IMR-90 (cell line): ENCODE measurements at regions not wholly inside any gene's neighbourhood (a gene's known extent, or its start where the extent isn't known, plus 50 kb on each side); places are given as distances from the start of the nearest gene placed in this dataset.
A peak's percentile ranks its signal among the peaks of the same experiment; 100 is the strongest.

Experiments
- ATAC-seq: fragments of 200-7000 bp; cut with Tn5 transposase; 2 replicates; pipeline ENCODE4 v1.9.1; 2020; ENCODE audit warnings: low read depth, mild to moderate bottlenecking, moderate library complexity
- BruUV-seq: library from RNA; stranded (reverse); fragments of 400-500 nt; replicated peaks from 2 replicates; lab custom pipeline; 2021; lab: Mats Ljungman, UMichigan
- CTCF ChIA-PET: fragments of 300-600 bp; formaldehyde crosslinking; extraction: SDS; loops from one replicate; lab custom pipeline; 2021; ENCODE audit warnings: antibody characterized with exemption; lab: Yijun Ruan, JAX
- POLR2A ChIA-PET: fragments of 300-600 bp; sonication (Branson Sonifier 250); formaldehyde crosslinking; loops from one replicate; lab custom pipeline; 2022; ENCODE audit warnings: antibody characterized with exemption; ENCODE audit not compliant: unreplicated experiment; lab: Charles Lee
- DNase-seq: peaks from one replicate; pipeline ENCODE4 v3.0.0; 2013
- H2AFZ ChIP-seq: replicated peaks from 2 replicates; pipeline ENCODE3; 2013; ENCODE audit warnings: low read length, mild to moderate bottlenecking; ENCODE audit not compliant: poor library complexity
- H2AK5ac ChIP-seq: 2 replicates; pipeline ENCODE4 v1.6.1; 2013; ENCODE audit warnings: low read depth, low read length, inconsistent platforms
- H2AK9ac ChIP-seq: replicated peaks from 2 replicates; pipeline ENCODE3; 2013; ENCODE audit warnings: mild to moderate bottlenecking, low read depth, low read length, moderate library complexity; ENCODE audit not compliant: poor library complexity
- H2BK120ac ChIP-seq: 2 replicates; pipeline ENCODE4 v1.6.1; 2013; ENCODE audit warnings: low read depth, low read length, inconsistent platforms
- H2BK15ac ChIP-seq: 3 replicates; pipeline ENCODE4 v1.6.1; 2013; ENCODE audit warnings: low read depth, low read length, inconsistent platforms
- H2BK20ac ChIP-seq: 2 replicates; pipeline ENCODE4 v1.6.1; 2013; ENCODE audit warnings: low read depth, mild to moderate bottlenecking, inconsistent platforms, low read length, moderate library complexity
- H2BK5ac ChIP-seq: 2 replicates; pipeline ENCODE4 v1.6.1; 2013; ENCODE audit warnings: mild to moderate bottlenecking, low read depth, low read length, inconsistent platforms; ENCODE audit not compliant: poor library complexity, severe bottlenecking
- H3K14ac ChIP-seq: replicated peaks from 2 replicates; pipeline ENCODE4 v1.6.1; 2013; ENCODE audit warnings: low read depth, low read length, inconsistent platforms
- H3K18ac ChIP-seq: 2 replicates; pipeline ENCODE4 v1.6.1; 2013; ENCODE audit warnings: low read depth, low read length, control low read depth
- H3K23ac ChIP-seq: 2 replicates; pipeline ENCODE4 v1.6.1; 2013; ENCODE audit warnings: low read depth, low read length, inconsistent platforms
- H3K27ac ChIP-seq: 2 replicates; pipeline ENCODE4 v1.5.1; 2013; ENCODE audit warnings: mild to moderate bottlenecking, control low read depth, low read length; ENCODE audit not compliant: insufficient read depth
- H3K27me3 ChIP-seq: 2 replicates; pipeline ENCODE4 v1.6.1; 2013; ENCODE audit warnings: low read length; ENCODE audit not compliant: control insufficient read depth, insufficient read depth
- H3K36me3 ChIP-seq: 2 replicates; pipeline ENCODE4 v1.6.1; 2013; ENCODE audit warnings: low read length, mixed read lengths; ENCODE audit not compliant: control insufficient read depth, insufficient read depth
- H3K4ac ChIP-seq: 2 replicates; pipeline ENCODE4 v1.6.1; 2013; ENCODE audit warnings: low read depth, low read length, inconsistent platforms
- H3K4me1 ChIP-seq: 2 replicates; pipeline ENCODE4 v1.6.1; 2013; ENCODE audit warnings: low read length, mixed read lengths; ENCODE audit not compliant: control insufficient read depth, insufficient read depth
- H3K4me2 ChIP-seq: 2 replicates; pipeline ENCODE4 v1.6.1; 2013; ENCODE audit warnings: low read depth, mild to moderate bottlenecking, control low read depth, low read length, moderate library complexity
- H3K4me3 ChIP-seq: 2 replicates; pipeline ENCODE4 v1.5.1; 2013; ENCODE audit warnings: low read depth, mild to moderate bottlenecking, control low read depth, low read length, moderate library complexity; ENCODE audit not compliant: insufficient read depth
- H3K56ac ChIP-seq: 2 replicates; pipeline ENCODE4 v1.6.1; 2013; ENCODE audit warnings: low read length, inconsistent platforms; ENCODE audit not compliant: insufficient read depth; ENCODE audit errors: extremely low read depth
- H3K79me1 ChIP-seq, 2 experiments: 2 replicates each; pipeline ENCODE4 v1.6.1; 2013; ENCODE audit warnings: low read length in 2 of 2, inconsistent platforms in 1 of 2, low read depth in 1 of 2
- H3K9ac ChIP-seq: 2 replicates; pipeline ENCODE4 v1.6.1; 2013; ENCODE audit warnings: low read depth, low read length, control low read depth
- H3K9me1 ChIP-seq: 2 replicates; pipeline ENCODE4 v1.6.1; 2013; ENCODE audit warnings: low read length, inconsistent platforms; ENCODE audit not compliant: insufficient read depth
- H3K9me3 ChIP-seq: 2 replicates; pipeline ENCODE4 v1.6.1; 2013; ENCODE audit warnings: low read length; ENCODE audit not compliant: control insufficient read depth, insufficient read depth
- H4K20me1 ChIP-seq: 2 replicates; pipeline ENCODE4 v1.6.1; 2013; ENCODE audit warnings: low read length, inconsistent platforms; ENCODE audit not compliant: insufficient read depth
- H4K5ac ChIP-seq: 2 replicates; pipeline ENCODE4 v1.6.1; 2013; ENCODE audit warnings: mild to moderate bottlenecking, low read depth, low read length, control low read depth
- H4K8ac ChIP-seq, 2 experiments: 2 replicates each; pipeline ENCODE4 v1.6.1; 2013; ENCODE audit warnings: low read depth in 2 of 2, low read length in 2 of 2, control low read depth in 1 of 2, inconsistent platforms in 1 of 2
- H4K91ac ChIP-seq: 2 replicates; pipeline ENCODE4 v1.6.1; 2013; ENCODE audit warnings: low read depth, low read length, inconsistent platforms; ENCODE audit not compliant: insufficient read depth
- CEBPB ChIP-seq: IDR thresholded peaks from 2 replicates; pipeline ENCODE4 v1.6.1; 2012; ENCODE audit warnings: low read depth, low read length, improper control_type of control experiment
- CHD1 ChIP-seq: IDR thresholded peaks from 2 replicates; pipeline ENCODE4 v1.6.1; 2012; ENCODE audit warnings: low read depth, low read length, improper control_type of control experiment
- WGBS, 2 experiments: methylation state at CpG; one replicate each; pipeline versions ENCODE4 v1.1.5 to v1.1.7; 2013; ENCODE audit warnings: missing lambda C conversion rate in 2 of 2; ENCODE audit not compliant: insufficient read length in 1 of 2; ENCODE audit errors: extremely low coverage in 2 of 2; 5-methylcytosine and 5-hydroxymethylcytosine counted together
- dilution Hi-C: fragments of 300-500 bp; cut with HindIII; formaldehyde crosslinking; loops from one replicate; pipeline ENCODE4 v1.14.3; 2018; ENCODE audit warnings: low sequenced_read_pairs; ENCODE audit not compliant: unreplicated experiment
- in situ Hi-C: fragments of 300-500 bp; cut with MboI; formaldehyde crosslinking; loops from 3 replicates; pipeline ENCODE4 v1.14.3; 2019; ENCODE audit warnings: low sequenced_read_pairs, inconsistent platforms, mixed read lengths
- intact Hi-C: fragments of 100-400 bp; cut with micrococcal nuclease; formaldehyde crosslinking; loops from 2 replicates; pipeline ENCODE4 v1.10.0; 2022

DNA sequence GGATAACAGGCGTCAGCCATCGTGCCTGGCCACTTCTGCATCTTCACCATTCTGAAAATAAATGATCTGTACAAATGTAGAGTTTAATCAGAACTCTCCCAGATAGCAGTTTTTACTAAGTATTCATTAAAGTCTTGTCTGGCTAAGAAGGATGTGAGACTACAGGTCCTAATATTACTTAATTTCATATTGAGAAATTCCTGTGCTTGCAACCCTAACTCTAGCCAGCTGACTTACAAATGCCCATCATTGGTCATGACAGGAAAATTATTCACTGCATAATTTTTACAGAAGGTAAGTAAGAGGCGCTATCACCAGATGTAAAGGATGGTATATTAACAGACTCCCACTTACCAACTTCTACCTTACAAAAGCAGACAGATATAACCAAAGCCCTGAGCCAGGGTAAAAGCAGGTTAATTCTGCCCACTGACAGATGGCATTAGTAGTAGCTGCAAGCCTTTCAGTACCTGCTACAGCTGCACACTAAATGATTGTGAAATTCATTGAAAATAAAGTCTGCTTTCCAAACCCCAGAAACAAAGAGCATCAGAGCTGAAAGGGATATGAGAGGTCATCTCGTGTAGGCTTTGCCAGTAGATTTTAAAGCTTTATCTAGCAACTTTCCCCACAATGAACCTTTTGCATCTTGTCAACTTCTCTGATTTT lies 55.9 kb upstream of the FOXN2 start:
- H3K27ac ChIP-seq: no peak overlapping the region
- H3K56ac ChIP-seq: no peak overlapping the region
- ATAC-seq: no peak
- no peak overlapping the region for H3K4me3 ChIP-seq
- H3K4me2 ChIP-seq: no peak overlapping the region
- no peak overlapping the region for H2AK5ac ChIP-seq
- TF ChIP-seq CEBPB (peak; percentile 3; the same call in 1 of the 2 replicates), CHD1 (no peak)
- dilution Hi-C loops: no loop called here
- intact Hi-C loops: no loop called here
- H3K79me1 ChIP-seq: no peaks in the 10 kb centered on the region
- H3K14ac ChIP-seq: no peak overlapping the region
- H2BK5ac ChIP-seq: no peak overlapping the region
- POLR2A ChIA-PET: no interaction called here
- H2BK15ac ChIP-seq: no peak overlapping the region
- no peaks in the 10 kb centered on the region for H3K36me3 ChIP-seq
- WGBS, 2 experiments: no CpG with 5 or more reads among the region's 4 CpGs
- H4K5ac ChIP-seq: no peak overlapping the region
- H2BK20ac ChIP-seq: no peak overlapping the region
- BruUV-seq: no TSS peak
- no peaks in the 10 kb centered on the region for H3K9me3 ChIP-seq
- no peaks in the 10 kb centered on the region for H3K9me1 ChIP-seq
- no peak overlapping the region for H3K18ac ChIP-seq
- H3K4ac ChIP-seq: no peak overlapping the region
- no peak overlapping the region for H4K91ac ChIP-seq
- H2AFZ ChIP-seq: no peak overlapping the region
- no peaks in the 10 kb centered on the region for H4K20me1 ChIP-seq
- in situ Hi-C loops: no loop called here
- H2AK9ac ChIP-seq: no peak overlapping the region
- H2BK120ac ChIP-seq: no peak overlapping the region
- H4K8ac ChIP-seq: no peak overlapping the region
- no peak overlapping the region for H3K9ac ChIP-seq
- DNase-seq: no peak
- no peak overlapping the region for H3K23ac ChIP-seq
- H3K4me1 ChIP-seq: no peaks in the 10 kb centered on the region
- peaks cover 5% of the 10 kb centered on the region for H3K27me3 ChIP-seq
- CTCF ChIA-PET: no interaction called here
